Upper lobe of left lung (tissue), 4 donors: ENCODE measurements at regions not wholly inside any gene's neighbourhood (a gene's known extent, or its start where the extent isn't known, plus 50 kb on each side); places are given as distances from the start of the nearest gene placed in this dataset.

ENCODE experiments used
- POLR2A ChIP-seq, 4 donors: fragments of 450-650 bp; IDR thresholded peaks; one replicate each; pipeline ENCODE4 v1.5.1; 2016 to 2017; ENCODE audit warnings: antibody characterized with exemption in 4 of 4, mild to moderate bottlenecking in 2 of 4
- TF ChIP-seq, protein P1 (sequence below), 6 experiments: fragments of 450-650 bp in 4 of 6; fragments of 200-600 bp in 2 of 6; sonication (generic) in 2 of 6; IDR thresholded peaks; one replicate each; pipeline ENCODE4 v1.5.1; 2016 to 2019; ENCODE audit warnings: antibody characterized with exemption in 6 of 6

DNA sequence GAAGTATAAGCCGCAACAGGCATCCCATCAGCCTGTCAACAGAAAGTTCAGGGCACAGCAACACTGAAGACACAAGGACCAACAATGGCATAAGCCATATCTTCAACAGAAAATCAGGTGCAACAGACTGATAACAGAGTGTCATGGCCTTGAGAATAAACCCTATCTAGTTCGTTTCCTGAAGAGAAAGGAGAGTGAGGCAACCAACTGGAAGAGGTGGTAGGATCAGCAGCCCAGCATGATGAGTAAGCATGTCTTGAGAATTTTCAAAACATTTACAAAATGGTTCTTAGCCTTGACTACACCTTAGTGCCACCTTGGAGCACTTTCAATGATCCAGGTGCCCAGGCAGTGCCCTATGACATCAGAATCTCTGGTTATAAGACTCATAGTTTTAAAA, 290.2 kb upstream of the SEMA3C start:
- TF ChIP-seq, protein P1, sequence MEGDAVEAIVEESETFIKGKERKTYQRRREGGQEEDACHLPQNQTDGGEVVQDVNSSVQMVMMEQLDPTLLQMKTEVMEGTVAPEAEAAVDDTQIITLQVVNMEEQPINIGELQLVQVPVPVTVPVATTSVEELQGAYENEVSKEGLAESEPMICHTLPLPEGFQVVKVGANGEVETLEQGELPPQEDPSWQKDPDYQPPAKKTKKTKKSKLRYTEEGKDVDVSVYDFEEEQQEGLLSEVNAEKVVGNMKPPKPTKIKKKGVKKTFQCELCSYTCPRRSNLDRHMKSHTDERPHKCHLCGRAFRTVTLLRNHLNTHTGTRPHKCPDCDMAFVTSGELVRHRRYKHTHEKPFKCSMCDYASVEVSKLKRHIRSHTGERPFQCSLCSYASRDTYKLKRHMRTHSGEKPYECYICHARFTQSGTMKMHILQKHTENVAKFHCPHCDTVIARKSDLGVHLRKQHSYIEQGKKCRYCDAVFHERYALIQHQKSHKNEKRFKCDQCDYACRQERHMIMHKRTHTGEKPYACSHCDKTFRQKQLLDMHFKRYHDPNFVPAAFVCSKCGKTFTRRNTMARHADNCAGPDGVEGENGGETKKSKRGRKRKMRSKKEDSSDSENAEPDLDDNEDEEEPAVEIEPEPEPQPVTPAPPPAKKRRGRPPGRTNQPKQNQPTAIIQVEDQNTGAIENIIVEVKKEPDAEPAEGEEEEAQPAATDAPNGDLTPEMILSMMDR (IDR thresholded peaks at IDR 0.05): no peak
- TF ChIP-seq POLR2A (IDR thresholded peaks at IDR 0.05): no peak
